GM18508 (cell line): ENCODE measurements at regions not wholly inside any gene's neighbourhood (a gene's known extent, or its start where the extent isn't known, plus 50 kb on each side); places are given as distances from the start of the nearest gene placed in this dataset.

Experiments
- ATAC-seq: cut with Tn5 transposase; IDR thresholded peaks from one replicate; pipeline ENCODE4 v1.9.1; 2021; ENCODE audit warnings: moderate number of reproducible peaks; ENCODE audit not compliant: insufficient read depth, unreplicated experiment

DNA sequence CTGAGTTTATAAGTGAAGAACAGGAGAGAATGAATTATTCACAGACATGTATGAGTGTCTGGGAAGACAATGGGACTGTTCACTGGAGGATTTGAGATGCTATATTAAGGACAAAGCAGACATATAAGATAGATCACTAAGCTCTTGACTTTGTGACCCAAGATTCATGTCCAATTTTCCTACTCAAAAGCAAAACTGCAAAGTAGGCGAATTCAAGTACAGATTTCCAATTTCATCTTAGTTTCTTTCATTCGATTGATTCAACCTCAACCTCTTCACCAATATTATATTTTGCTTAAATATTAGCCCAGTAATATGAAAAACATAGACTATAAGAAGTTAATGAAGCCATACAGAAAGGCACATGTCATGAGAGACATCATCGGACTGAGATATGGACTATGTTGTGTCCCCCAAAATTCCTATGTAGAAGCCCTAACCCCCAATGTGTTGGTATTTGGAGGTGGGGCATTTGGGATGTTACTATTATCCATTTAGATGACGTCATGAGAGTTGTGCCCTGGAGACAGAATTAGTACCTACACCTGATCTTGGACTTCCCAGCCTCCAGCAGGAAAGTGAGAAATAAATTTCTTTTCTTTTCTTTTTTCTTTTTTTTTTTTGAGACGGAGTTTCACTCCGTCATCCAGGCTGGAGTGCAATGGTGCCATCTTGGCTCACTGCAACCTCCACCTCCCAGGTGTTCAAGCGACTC, 353.7 kb upstream of the AKR1E2 start:
- ATAC-seq = no peak

DNA sequence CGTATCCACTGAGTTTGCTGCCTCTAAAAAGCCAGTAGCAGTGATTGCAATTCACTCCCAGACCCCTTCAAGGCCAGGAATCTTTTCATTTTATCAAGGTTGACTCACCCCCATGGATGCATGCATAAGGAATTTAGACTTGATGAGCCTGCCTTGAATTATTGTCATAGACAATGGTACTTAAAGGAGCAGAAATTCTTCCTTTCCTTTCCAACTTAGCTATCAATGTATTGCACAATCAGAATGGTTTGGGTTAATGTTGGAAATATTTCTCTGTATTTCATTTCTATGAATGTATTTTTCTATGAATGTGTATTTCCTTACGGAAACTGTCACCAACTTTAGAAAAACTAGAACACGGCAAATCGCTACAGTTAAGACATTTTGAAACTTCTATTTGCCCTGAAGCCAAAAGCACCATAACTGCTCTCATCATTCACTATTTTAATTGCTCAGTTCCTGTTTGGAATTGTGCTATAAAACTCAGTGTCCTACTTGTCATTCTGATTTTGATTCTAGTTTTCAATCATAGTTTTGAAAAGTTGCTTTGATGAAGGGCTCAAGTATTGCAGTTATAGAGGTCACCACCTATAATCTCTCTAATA, 355.7 kb upstream of the AKR1E2 start:
- ATAC-seq = no peak

DNA sequence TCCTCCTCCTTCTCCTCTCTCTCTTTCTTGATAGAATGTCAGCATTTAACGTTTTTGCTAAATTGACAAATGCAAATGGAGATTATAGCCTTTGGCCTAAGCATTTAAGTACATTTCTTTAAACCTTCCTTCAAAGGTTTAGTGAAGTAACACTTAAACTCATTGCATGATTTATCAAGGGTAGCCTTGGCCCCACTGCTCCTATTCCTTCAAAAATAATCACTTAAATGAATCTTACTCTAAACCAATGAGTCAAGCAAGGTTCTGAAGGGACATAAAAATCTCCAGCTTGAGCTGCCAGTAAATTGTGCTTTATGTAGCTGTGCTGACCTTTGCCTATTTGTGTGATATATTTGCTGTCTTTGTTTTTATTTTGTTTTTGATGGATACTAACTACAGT, 358.5 kb upstream of the AKR1E2 start:
- ATAC-seq = no peak

DNA sequence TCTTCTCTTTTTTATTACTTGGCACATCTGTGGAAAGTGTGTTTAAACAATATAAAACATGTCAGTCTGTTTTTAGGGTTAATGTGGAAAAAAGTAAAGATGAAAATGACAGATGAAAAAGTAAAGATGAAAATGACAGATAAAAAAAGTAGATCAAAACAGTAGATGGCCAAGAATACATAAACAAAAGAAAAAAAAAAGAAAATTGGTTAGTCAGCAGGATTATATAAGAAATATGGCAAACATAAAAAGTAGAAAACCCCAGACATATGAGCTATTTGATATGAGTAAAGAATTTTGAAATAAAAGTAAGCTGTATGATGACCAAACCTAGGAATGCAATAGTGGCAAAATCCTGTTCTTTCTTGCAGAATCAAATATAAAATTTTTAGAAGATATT, 365.7 kb upstream of the AKR1E2 start:
- no peak for ATAC-seq

DNA sequence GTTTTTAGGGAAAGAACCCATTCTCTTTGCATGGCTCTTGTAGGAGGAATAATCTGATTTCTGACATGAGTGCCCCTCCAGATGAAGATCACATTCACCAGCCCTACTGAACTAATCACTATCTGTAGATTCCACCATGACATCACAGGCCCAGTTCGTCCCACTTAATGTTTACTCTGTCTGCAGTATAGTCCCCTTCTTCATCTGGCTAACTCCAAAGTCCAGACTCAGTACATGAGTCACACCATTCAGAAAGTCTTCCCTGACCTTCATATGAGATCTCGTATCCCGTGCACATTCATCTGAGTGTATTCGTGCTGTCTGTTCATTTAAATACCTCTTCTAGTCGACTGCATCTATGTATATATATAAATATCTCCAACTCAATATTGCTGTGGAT, 366.5 kb upstream of the AKR1E2 start:
- ATAC-seq = no peak

DNA sequence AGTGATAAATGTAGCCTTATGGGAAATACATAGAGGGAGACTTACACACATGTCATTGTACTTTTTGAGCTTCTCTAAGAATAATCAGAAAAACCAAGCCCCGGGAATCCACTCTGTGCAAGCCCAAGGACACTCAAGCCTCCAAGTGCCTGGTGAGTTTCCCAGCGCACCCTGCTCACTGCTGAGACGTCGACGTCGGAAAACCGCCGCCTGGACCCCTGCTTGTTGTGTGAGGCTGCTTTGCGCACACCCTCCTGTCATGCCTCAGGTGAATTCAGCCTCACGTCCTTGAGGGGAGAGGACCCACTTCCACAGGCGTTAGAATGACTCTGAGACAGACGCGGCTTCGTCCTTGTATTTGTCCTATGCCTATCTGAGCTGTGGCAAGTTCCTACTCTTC, 368.4 kb upstream of the AKR1E2 start:
- ATAC-seq = no peak

DNA sequence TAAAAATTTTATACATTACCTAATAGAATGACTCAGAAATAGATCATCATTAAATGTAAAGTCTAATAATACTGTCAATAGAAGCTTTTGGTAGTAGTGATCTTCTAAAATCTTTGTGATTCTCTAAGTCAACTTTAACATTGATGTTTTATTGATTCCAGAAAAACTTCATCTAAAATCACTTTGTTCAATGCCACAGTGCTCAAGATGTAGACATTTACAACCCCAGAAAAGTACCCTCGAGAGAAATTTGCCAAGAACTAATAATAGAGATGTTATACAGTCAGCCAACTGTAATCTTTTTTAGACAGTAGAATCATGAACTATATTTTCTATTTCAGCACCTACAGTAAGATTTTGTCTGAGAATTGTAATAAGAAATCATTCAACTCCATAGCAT, 369.2 kb upstream of the AKR1E2 start:
- ATAC-seq = no peak

DNA sequence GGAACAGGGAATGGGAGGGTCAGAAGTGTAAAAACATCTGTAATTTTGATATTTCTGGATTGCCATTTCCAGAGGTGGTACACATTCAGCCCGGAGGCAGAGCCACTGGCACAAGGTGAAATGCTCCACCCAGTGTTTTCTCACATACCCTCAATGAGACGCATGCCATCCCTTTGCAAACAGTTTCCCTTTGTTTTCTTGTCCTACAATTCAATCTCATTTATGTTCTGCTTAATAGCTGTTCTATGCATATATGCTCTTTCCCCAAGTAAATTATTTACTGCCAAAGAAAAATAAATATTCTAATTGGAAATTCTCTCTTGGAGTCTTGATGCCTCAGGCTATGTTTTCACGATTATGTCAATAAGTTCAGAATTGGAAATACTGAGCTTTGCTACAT, 369.7 kb upstream of the AKR1E2 start:
- ATAC-seq = no peak

DNA sequence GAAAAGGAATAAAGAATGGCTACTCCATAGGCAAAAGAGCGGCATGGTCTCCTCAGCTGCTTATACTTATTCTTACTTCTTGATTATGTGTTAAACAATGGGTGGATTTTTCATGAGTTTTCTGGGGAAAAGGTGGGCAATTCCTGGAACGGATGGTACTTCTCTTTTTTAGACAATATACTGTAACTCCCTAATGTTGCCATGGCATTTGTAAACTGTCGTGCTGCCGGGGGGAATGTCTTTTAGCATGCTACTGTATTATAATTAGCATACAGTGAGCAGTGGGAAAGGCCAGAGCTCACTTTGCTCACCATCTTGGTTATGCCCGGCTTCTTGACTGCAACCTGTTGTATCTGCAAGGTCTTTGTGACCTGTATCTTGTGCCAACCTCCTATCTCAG, 372.1 kb upstream of the AKR1E2 start:
- no peak for ATAC-seq

DNA sequence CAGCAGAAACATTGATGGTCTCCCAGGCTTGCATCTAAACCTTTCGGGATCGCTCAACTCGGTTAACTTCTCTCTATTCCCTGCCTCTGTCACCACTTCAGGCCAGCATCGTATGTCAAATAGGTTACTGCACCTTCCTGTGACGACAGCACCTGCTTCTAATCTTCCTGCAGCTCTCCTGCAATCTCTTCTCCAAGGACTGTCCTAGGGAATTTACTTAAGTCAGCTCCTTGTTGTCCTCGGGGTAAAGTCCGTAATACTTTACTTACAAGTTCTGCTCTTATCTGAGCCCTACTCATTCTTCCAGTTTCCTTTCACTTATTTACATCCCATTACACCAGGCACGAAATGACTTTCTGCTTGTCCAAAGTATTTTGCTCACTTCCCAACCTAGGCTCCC, 372.7 kb upstream of the AKR1E2 start:
- no peak for ATAC-seq

DNA sequence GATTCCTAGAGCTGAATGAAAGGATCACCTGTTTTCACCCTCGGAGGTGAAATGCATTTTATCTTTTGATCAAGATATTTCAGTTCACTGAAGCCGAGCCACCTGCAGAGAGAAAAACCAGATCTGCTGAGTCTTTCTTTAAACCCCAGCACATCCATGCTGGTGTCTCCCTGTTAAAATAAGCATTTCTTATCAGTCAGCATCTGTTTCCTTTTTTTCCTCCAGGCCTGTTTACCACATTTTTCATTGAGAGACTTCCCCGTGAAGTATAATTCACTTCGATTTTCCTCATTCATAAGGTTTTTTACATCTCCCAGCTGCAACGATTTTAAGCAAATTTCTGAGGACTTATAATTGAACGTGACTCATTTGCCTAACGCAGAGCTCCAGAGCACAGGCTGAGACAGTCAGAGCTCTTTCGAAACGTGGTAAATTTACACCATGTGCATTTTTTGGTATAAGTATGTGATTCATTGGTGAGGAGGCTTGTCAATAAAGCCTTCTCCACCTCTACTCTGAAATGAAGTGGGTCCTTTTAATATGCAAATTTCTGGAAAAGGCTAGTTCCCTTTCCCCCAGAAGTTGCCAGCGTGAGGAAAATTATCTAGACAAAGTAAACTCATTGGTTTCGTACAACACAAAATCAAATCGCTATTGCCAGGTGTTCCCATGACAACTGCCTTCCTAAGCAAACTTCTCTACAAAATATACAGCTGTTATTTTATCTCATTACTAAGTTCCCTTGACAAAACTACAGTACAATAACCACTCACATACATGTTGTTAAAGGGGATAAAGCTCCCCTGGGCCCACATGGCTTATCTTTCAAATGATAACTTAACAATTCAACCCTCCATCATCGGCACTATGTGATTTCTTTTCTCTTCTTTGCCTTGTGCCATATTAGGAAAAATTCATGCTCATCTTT, 374.8 kb upstream of the AKR1E2 start:
- no peak for ATAC-seq

DNA sequence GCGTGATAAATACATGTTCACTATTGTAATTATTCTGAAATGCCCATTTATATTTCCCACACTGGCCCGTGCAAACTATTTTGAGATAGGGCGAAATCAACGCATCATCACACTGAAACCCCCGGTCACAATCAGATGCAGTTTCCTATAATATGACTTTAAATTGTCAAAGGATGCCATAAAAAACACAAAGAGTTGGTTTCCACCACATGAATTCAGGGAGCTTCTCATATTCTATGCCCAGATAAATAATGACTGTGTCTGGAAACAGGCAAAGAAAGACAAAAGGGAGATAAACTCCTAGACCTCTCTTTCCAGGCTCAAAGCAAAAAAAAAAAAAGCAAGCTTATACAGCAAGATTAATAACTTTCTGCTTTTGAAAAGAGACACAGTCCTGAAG, 375.8 kb upstream of the AKR1E2 start:
- ATAC-seq = no peak

DNA sequence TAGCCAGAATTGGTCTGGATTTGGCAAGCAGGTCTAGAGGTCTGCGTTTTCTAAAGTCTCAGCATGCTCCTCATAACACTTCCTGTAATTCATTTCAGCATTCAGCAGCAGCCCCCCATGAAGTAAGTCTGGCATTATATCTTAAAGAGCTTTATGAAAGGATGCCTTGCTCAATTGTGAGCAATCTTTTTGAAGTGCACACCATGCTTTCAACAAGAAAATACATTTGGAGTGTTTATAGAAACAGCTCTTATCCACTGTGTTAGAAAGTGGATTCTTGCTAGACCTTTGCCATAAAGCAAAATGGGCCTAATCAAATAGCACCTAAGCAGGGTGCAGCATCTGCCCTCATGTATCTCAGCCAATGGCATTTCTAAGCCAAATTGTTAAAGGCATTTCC, 378.0 kb upstream of the AKR1E2 start:
- no peak for ATAC-seq

DNA sequence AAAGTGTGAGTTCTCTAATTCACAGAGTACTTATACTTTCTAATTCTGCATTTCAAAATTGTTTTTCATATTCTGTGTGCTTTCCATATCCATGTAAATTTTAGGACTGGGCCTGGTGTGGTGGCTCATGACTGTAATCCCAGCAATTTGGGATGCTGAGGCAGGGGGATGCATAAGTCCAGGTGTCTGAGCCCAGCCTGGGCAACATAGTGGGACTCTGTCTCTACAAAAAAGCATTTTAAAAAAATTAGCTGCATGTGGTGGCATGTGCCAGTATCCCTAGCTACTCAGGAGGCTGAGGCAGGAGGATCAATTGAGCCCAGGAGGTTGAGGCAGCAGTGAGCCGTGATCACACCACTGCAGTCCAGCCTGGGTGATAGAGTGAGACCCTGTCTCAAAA, 382.6 kb upstream of the AKR1E2 start:
- ATAC-seq = no peak

DNA sequence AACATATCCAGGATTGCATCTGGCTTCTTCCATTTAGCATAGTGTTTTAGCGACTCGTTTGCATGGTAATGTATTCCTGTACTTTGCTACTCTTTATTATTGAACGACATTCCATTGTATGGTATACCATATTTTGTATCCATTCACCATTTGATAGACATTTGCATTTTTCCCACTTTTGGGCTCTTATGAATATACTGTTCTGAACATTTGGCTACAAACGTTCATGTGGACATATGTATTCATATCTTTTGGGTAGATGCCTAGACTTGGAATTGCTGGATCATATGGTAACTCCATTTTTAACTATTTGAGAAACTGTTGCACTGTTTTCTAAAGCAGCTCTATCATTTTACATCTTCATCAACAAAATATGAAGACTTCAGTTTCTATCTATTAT, 383.7 kb upstream of the AKR1E2 start:
- ATAC-seq = no peak

DNA sequence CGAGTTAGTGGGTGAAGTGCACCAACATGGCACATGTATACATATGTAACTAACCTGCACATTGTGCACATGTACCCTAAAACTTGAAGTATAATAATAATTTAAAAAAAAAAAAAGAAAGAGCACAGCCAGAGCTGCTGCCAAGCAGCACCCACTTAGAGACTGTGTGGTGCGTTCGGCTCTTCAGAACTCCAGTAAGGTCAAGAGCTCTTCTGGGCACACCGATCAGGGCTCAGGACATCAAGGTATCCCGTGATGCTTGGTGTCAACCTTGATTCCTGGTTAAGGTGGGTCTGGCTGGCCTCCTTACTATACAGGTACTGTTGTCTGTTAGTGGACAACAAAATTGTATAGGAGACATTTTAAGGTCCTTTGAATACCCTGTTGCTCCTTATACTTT, 385.7 kb upstream of the AKR1E2 start:
- ATAC-seq = no peak

DNA sequence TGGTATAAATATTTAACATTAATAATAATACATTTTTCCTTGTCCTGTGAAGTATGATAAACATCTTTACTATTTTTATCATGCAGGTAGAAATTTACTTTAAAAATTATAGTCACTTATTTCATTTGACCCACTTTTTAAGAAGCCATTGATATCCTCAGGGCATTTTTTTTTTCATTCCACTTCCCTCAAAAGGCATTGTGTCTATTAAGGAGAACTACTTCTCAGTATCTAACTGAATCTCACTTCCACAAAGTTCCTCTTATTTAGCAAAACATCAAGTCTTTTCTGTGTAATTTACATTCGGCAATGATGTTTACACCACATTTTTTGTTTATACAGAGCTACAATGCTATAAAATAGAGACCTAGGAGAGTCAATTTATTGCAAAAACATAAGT, 388.2 kb upstream of the AKR1E2 start:
- ATAC-seq = no peak

DNA sequence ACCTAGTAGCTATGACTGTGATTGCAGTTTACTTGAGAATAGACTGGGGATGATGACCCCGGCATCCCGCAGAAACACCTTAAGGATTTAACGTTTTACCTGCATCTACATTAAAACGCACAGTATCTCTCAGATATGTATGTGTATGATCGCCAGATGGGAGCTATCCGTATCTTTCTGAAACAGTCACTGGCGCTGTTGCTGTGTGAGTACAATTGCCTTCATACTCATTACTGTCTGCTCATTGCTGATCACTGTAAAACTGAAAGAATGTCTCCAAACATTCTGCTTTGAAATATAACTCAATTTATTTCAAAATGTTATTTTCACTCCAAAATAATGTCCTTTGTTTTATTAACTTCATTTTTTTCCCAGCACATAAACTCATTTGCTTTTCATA, 388.9 kb upstream of the AKR1E2 start:
- no peak for ATAC-seq

DNA sequence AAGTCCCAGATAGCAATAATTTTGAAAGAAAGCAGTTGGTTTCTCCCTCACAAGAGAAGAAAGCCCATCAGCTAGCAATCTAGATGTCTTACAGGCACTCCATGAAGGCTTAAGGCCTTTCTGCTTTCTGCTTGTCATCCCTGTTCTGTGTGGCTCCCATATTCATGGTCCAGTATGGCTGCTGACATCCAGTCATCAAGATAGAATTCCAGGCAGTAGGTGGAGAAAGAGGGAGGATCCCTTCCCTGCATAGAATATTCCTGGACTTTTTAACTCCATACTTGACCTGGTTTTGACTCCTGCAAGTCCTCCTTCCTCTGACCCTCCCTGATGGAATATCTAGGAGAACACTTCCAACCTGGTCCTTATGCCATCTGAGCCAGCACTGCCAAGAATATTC, 389.9 kb upstream of the AKR1E2 start:
- no peak for ATAC-seq

DNA sequence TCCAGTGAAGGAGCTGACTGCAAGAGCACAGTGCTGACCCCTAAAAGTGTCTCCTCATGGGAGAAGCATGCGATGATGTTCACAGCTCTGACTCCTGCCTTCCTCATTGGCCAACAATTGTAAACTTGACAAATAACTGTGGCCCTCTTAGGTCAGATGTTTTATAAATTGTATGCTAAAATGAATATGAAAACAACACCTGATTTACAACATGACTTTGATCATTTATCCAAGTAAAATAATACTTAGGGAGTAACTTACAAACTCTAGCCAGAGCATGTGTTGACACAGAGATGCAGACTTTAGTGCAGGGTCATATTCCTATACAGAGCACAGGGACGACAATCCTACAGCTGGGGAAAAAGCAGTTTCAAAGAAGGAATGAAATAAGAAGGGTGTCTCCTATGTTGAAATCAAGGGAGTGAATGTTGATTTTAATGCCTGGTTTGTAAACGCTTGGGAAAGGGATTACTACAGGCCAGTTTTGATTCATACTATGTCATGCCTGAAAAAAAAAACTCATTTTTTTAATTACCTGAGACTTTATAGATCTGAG, 391.4 kb upstream of the AKR1E2 start:
- ATAC-seq = no peak

DNA sequence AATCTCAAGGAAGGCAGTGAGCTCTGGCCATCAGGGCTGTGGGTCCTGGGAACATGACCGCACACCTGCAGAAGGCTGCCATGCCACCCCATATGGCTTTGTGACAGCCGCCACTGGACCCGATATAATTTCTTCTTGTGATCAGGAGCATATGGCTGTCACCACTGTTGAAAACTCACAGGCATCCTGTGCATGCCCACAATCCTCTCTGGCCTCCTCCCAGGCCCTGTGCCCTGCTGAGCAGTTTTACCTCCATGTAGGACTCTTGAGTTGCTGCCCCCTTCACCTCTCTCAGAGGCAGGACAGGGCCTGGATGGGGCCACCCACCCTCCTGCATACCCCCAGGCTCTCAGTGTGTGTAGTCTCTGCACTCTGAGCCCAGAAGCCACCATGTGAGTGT, 391.9 kb upstream of the AKR1E2 start:
- ATAC-seq = no peak
